Mucosa of descending colon (tissue), 3 donors: ENCODE measurements at regions not wholly inside any gene's neighbourhood (a gene's known extent, or its start where the extent isn't known, plus 50 kb on each side); places are given as distances from the start of the nearest gene placed in this dataset.

Experiments
- ATAC-seq: fragments of 200-7000 bp; cut with Tn5 transposase; one replicate; pipeline ENCODE4 v1.9.1; 2020; ENCODE audit warnings: mild to moderate bottlenecking, moderate library complexity
- DNase-seq, 3 donors: peaks; one replicate each; pipeline ENCODE4 v3.0.0-alpha.2; 2020
- H3K36me3 ChIP-seq: fragments of 200-600 bp; one replicate; pipeline ENCODE4 v1.8.0; 2021; ENCODE audit warnings: low read depth, mild to moderate bottlenecking
- H3K4me1 ChIP-seq: fragments of 200-600 bp; one replicate; pipeline ENCODE4 v1.8.0; 2021; ENCODE audit warnings: low read depth, mild to moderate bottlenecking
- H3K4me3 ChIP-seq: fragments of 200-600 bp; one replicate; pipeline ENCODE4 v1.8.0; 2021; ENCODE audit warnings: mild to moderate bottlenecking
- H3K9me3 ChIP-seq: fragments of 200-600 bp; one replicate; pipeline ENCODE4 v1.8.0; 2021; ENCODE audit warnings: mild to moderate bottlenecking
- CTCF ChIP-seq: fragments of 200-600 bp; IDR thresholded peaks from one replicate; pipeline ENCODE4 v1.8.0; 2022; ENCODE audit warnings: antibody characterized with exemption, mild to moderate bottlenecking
- intact Hi-C, 2 donors: fragments of 100-400 bp; cut with DNase I in 1 of 2; cut with micrococcal nuclease in 1 of 2; formaldehyde crosslinking; loops; one replicate each; pipeline versions ENCODE4 v1.11.0 to v1.11.1; 2022; cut with DNase I, micrococcal nuclease
- donor health status: DM: no; HTN: no; CAD: no; lungs with moderate emphysema.
- donor health status: DM: no; HTN: no; CAD: no.
- donor health status: DM: no; HTN: yes; CAD: no.

GRCh38 chr9:103889989-103890388, 204.1 kb upstream of the SMC2 start:
- Histone ChIP-seq H3K9me3 (no peaks in the 10 kb centered on the region), H3K4me1 (no peaks in the 10 kb centered on the region), H3K36me3 (no peaks in the 10 kb centered on the region), H3K4me3 (no peak overlapping the region)
- no peak for DNase-seq
- ATAC-seq = no peak
- intact Hi-C loops = no loop called here
- no peak for TF ChIP-seq CTCF

GRCh38 chr9:103894184-103894583, 199.9 kb upstream of the SMC2 start:
- Histone ChIP-seq H3K4me3 (no peak overlapping the region), H3K36me3 (no peaks in the 10 kb centered on the region), H3K9me3 (no peaks in the 10 kb centered on the region), H3K4me1 (no peaks in the 10 kb centered on the region)
- intact Hi-C loops = no loop called here
- TF ChIP-seq CTCF = no peak
- DNase-seq = no peak
- no peak for ATAC-seq

- ATAC-seq (no peak), DNase-seq (no peak)
- no peak for TF ChIP-seq CTCF
- Histone ChIP-seq H3K4me3 (no peak overlapping the region), H3K9me3 (no peaks in the 10 kb centered on the region), H3K4me1 (no peaks in the 10 kb centered on the region), H3K36me3 (no peaks in the 10 kb centered on the region)
- intact Hi-C loops = no loop called here
These were observed 195.6 kb upstream of the SMC2 start for GRCh38 chr9:103898550-103898949.

GRCh38 chr9:103899866-103900265, 194.2 kb upstream of the SMC2 start:
- ATAC-seq (no peak), DNase-seq (no peak)
- TF ChIP-seq CTCF = no peak
- no peaks in the 10 kb centered on the region for H3K4me1 ChIP-seq
- no peaks in the 10 kb centered on the region for H3K9me3 ChIP-seq
- intact Hi-C loops = no loop called here
- H3K4me3 ChIP-seq = no peak overlapping the region
- no peaks in the 10 kb centered on the region for H3K36me3 ChIP-seq

GRCh38 chr9:103900466-103900865, 193.6 kb upstream of the SMC2 start:
- Histone ChIP-seq H3K36me3 (no peaks in the 10 kb centered on the region), H3K9me3 (no peaks in the 10 kb centered on the region), H3K4me3 (no peak overlapping the region), H3K4me1 (no peaks in the 10 kb centered on the region)
- ATAC-seq = no peak
- intact Hi-C loops = no loop called here
- TF ChIP-seq CTCF = no peak
- no peak for DNase-seq

GRCh38 chr9:103902263-103902662, 191.8 kb upstream of the SMC2 start:
- Histone ChIP-seq H3K36me3 (no peaks in the 10 kb centered on the region), H3K9me3 (no peaks in the 10 kb centered on the region), H3K4me1 (no peaks in the 10 kb centered on the region), H3K4me3 (no peak overlapping the region)
- intact Hi-C loops = no loop called here
- no peak for TF ChIP-seq CTCF
- ATAC-seq (no peak), DNase-seq (no peak)
